SW480 (cell line): ENCODE measurements at regions not wholly inside any gene's neighbourhood (a gene's known extent, or its start where the extent isn't known, plus 50 kb on each side); places are given as distances from the start of the nearest gene placed in this dataset.
A peak's percentile ranks its signal among the peaks of the same experiment; 100 is the strongest.
"Not testable (repeated sequence)": the region's sequence is repeated elsewhere in the genome, so short reads cannot be mapped to it uniquely, and the experiment has no call there.

Experiments
- DNase-seq: peaks from one replicate; pipeline ENCODE4 v3.0.0-alpha.2; 2016; ENCODE audit warnings: low spot score

- no peak for DNase-seq
Measured at GRCh38 chr10:29723726-29724125, 89.0 kb upstream of the SVIL start.

DNA sequence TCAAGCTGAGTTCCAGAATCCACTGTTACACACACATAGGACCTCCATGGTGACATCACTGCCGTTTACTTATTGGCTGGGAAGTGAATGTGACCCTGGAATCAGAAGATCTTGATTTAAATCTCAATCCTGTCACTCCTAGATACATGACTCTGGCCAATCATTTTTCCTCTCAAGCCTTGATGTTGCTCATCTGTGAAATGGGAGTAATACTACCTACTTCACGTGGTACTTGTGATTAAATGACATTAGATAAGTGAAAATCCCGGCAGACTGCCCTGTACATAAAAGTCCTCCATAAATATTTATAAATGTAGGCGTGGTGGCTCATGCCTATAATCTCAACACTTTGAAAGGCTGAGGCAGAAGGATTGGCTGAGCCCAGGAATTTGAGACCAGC, 88.0 kb upstream of the SVIL start:
- DNase-seq, result no peak

DNA sequence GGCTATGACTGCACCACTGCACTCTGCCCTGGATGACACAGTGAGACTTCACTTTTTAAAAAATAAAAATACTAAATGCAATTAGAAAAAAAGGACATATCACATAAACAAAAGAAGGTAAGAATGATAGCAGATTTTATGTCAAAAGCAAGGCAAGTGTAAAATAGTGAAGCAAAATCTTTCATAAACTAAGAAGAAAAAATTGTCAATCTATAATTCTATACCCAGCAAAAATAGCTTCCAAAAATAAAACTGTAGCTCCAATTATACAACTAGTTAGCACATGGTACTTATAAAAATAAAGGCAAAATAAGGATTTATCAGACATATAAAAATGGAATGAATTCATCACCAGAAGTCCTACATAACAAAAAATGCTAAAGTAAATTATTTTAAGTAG, 85.4 kb upstream of the SVIL start:
- no peak for DNase-seq

DNA sequence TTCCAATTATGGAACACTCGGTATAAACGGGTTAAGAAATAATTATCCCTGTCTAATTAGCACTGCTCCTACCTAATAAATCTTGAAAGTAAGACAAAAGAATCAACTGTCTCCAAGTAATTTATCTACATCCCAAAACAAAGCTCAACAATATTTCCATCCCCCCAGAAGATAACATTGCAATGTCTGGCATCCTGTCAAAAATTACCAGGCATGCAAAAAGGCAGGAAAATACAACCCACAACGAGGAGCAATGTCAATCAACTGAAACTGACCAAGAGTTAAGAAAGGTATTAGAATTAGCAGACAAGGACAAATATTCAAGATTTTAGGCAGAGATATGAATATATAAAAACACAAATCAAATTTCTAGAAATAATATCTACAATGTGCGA, 84.5 kb upstream of the SVIL start:
- no peak for DNase-seq

- no peak for DNase-seq
Measured at GRCh38 chr10:29715296-29715695, 80.5 kb upstream of the SVIL start.

DNA sequence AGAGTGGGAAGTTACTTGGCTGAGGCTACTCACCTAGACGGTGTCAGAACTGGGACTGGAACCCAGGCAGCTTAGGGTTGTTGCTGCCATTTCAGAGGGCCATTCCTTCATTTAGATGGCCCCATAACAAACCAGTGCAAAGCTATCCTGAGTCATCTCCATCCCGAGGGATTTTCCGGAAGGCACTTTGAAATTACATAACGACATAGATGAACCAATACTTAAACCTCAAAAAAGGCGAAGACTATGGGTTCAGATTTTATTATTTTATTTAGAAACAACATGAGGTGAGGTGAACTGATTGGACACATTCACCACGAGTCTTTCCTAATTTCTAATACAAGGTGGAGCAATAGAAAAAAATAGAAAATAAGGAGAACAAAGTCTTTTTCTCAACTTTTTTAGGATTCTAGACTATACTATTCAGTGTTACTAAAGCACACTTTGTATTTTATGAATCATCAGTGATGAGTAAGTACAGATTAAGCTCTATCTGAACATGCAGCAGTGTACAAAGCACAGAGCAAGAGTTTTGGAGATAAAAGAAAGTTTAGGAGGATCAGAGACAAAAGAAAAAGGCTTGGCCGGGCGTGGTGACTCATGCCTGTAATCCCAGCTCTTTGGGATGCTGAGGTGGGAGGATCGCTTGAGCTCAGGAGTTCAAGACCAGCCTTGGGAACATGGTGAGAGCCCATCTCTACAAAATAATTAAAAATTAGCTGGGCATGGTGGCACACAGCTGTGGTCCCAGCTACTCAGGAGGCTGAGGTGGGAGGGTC, 79.5 kb upstream of the SVIL start:
- DNase-seq, result peak; percentile 31

GRCh38 chr10:29713450-29713849, 78.7 kb upstream of the SVIL start:
- DNase-seq, result no peak

GRCh38 chr10:29712108-29712507, 77.3 kb upstream of the SVIL start:
- DNase-seq, result peak; percentile 77

GRCh38 chr10:29710128-29710527, 75.4 kb upstream of the SVIL start:
- DNase-seq, result no peak

DNA sequence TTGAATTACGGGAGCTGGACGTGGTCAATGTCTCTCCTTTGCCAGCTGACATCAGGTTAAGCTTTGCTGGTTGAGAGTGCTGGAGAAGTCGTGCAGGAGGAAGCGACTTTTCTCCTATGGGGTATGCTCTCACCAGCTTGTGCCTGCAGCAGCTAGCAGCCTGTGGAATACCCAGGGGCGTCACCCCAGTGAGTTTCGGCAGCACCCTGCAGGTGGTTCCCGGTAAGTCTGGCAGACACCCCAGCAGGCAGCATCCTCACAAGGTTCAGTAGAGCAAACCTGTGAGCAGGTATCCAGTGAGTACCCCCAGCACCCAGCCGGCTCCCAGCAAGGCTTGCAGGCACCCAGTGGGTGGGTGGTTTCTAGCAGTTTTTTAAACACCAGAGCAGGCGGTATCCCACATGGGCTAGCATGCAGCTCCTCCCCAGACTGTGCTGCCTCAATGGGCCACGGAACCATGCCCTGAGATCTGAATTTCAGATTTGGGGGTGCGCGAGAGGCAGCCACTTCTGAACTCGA, 74.8 kb upstream of the SVIL start:
- no peak for DNase-seq

- DNase-seq, result no peak
Measured at GRCh38 chr10:29703271-29703670, 68.5 kb upstream of the SVIL start.

GRCh38 chr10:29702273-29703164, 67.7 kb upstream of the SVIL start:
- no peak for DNase-seq

DNA sequence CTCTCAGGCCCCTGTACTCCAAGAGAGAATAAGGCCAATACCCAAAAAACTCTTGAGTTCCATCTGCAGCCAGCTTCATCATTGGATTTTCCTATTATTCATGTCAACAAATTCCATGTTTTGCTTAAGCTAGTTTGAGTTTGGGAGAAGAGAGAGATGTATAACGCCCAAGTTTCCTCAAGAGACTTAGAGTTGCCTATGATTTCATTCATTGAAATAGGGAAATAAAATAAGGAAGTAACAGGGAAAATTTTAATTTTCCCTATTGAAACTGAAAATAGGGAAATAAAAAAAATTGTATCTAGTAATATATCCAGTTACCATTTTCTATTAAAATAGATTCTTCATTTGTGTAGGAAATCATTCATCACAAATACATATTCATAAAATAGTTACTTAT, 66.5 kb upstream of the SVIL start:
- no peak for DNase-seq

- DNase-seq, result no peak
Measured at GRCh38 chr10:29699621-29700020, 64.8 kb upstream of the SVIL start.

DNA sequence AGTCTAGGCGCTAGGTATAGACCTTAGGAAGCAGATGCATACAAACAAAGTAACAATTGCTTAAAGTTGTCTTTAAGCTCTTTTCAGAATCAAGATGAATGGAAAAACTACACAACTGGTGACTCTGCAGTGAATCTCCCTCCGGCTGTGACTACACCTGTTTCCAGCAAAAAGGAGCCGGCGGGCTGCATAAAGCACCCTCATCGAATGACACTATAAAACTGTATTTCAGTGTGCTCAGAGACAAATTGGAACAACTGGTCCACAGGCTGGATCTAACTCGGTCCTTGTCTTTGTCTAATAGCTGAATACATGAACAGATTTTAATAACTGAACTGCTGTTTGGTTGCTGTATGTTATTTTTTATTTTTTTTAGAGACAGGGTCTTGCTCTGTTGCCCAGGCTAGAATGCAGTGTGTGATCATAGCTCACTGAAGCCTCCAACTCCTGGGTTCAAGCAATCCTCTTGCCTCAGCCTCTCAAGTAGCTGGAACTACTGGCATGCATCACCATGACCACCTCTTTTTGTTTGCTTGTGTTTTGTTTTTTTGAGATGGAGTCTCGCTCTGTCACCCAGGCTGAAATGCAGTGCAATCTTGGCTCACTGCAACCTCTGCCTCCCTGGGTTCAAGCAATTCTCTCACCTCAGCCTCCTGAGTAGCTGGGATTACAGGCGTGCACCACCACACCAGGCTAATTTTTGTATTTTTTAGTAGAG, 64.2 kb upstream of the SVIL start:
- no peak for DNase-seq

DNA sequence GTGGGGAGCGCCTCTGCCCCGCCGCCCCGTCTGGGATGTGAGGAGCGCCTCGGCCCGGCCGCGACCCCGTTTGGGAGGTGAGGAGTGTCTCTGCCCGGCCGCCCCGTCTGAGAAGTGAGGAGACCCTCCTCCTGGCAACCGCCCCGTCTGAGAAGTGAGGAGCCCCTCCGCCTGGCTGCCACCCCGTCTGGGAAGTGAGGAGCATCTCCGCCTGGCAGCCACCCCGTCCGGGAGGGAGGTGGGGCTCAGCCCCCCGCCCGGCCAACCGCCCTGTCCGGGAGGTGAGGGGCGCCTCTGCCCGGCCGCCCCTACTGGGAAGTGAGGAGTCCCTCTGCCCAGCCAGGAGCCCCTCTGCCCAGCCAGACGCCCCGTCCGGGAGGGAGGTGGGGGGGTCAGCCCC, 61.8 kb upstream of the SVIL start:
- DNase-seq, result not testable (repeated sequence)

DNA sequence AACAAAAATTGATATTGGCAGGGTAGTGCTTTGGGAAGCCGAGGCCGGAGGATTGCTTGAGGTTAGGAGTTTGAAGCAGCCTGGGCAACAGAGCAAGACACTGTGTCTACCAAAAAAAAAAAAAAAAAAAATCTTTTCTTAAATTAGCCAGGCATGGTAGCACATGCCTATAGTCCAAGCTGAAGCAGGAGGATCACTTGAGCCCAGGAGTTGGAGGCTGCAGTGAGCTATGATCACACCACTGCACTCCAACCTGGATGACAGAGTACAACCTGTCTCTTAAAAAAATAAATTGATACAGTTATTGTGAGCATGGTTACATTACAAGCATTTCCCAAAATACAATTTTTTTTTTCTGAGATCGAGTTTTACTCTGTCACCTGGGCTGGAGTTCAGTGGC, 59.4 kb upstream of the SVIL start:
- no peak for DNase-seq

DNA sequence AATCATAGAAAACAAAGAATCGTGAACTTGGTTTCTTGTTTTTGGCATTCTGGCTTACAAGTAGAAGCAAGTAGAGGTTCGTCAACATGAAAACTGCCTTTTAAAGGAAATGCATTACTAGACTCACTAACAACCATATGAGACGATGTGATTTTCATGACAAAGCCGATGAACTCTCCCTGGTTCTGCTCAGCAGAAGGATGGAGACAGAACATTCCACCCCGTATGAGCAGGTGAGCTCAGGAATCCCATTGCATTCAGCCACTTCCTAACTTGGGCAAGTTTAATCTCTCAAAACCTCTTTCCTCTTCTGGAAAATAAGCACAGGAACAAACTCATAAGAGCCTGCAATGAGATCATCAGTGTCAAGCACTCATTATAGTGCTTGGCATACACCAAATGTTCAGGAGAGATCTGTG, 57.4 kb upstream of the SVIL start:
- no peak for DNase-seq

DNA sequence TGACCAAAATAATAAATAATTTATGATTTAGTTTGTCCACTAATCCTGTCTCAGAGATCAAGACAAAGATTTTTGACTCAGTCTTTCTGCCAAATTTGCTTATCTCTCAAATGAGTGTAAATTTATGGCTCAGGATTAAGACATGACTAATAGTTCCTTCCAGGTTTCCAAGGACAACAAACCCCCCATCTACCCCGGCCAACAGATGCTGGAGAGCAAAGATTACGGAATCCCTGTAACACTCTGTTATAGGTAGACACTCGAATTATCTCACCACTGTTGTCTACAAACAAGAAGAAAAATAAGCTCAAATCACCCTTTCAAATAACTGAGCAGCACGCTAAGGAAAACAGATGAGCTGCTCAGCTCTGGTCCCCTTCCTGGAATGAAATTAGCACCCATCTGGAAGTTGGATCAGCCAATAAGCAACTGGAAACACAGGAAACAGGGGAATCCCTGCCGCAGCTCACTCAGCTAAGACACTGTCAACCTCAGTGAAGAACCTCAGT, 56.8 kb upstream of the SVIL start:
- DNase-seq, result no peak

- DNase-seq, result no peak
Measured at GRCh38 chr10:29689001-29689400, 54.2 kb upstream of the SVIL start.

DNA sequence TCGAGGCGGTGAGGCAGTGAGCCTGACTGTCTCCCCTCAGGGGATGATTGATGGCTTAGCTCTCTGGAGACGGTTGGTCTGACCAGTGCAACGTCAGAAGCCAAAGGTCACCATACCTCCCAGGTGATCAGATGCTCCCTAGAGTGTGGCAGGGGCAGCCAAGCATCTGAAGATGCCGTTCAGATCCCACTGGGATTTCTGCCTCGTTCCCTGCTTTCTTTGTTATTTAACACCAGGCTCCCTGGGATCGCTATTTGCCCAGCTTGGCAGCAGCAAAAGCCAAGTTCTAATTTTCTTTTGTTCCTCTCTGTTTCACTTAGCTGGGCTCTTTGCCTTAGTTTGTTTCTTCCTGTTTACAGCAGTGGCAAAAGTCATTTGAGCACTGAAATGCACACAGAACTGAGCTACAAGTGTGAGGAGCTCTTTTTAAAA, 53.5 kb upstream of the SVIL start:
- DNase-seq, result no peak
